GM12892 (cell line): ENCODE measurements at regions not wholly inside any gene's neighbourhood (a gene's known extent, or its start where the extent isn't known, plus 50 kb on each side); places are given as distances from the start of the nearest gene placed in this dataset.

ENCODE experiments used
- POLR2A ChIP-seq: IDR thresholded peaks from 2 replicates; pipeline ENCODE4 v1.6.1; 2011; ENCODE audit warnings: low read depth, low read length, control low read depth
- POLR2AphosphoS5 ChIP-seq: IDR thresholded peaks from 2 replicates; pipeline ENCODE4 v1.6.1; 2011; ENCODE audit warnings: low read depth, low read length, control low read depth
- TAF1 ChIP-seq: IDR thresholded peaks from 2 replicates; pipeline ENCODE4 v1.6.1; 2011; ENCODE audit warnings: low read depth, mild to moderate bottlenecking, control low read depth, low read length, borderline replicate concordance

DNA sequence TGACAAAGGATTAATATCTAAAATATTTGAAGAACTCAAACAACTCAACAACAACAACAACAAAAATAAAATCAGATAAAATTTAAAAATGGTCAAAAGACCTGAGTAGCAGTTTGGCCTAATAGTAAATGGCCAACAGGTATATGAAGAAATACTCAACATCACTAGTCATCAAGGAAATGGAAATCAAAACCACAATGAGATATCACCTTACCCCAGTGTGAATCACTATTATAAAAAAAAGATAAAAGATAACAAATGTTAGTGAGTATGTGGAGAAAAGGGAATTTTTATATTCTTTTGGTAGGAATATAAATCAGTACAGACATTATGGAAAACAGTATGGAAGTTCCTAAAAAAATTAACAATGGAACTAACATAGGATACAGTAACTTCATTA is 247.9 kb upstream of the TRPC7 start:
- TF ChIP-seq POLR2A (no peak), POLR2AphosphoS5 (no peak), TAF1 (no peak)
